GM12878 (cell line): ENCODE measurements at regions not wholly inside any gene's neighbourhood (a gene's known extent, or its start where the extent isn't known, plus 50 kb on each side); places are given as distances from the start of the nearest gene placed in this dataset.

ENCODE experiments used
- ATAC-seq: fragments of 200-7000 bp; cut with Tn5 transposase; 3 replicates; pipeline ENCODE4 v1.9.1; 2020; ENCODE audit warnings: mild to moderate bottlenecking, moderate library complexity
- BruUV-seq: library from RNA; stranded (reverse); fragments of 400-500 nt; replicated peaks from 2 replicates; lab custom pipeline; 2021; lab: Mats Ljungman, UMichigan
- CTCF ChIA-PET: fragments of 300-600 bp; sonication (Branson Sonifier 250); formaldehyde crosslinking; extraction: SDS; loops from one replicate; lab custom pipeline; 2021; ENCODE audit warnings: inconsistent platforms; lab: Yijun Ruan, JAX
- POLR2A ChIA-PET: fragments of 350-600 bp; formaldehyde crosslinking; extraction: SDS; loops from one replicate; lab custom pipeline; 2021; ENCODE audit warnings: inconsistent platforms; lab: Charles Lee
- RAD21 ChIA-PET: fragments of 300-600 bp; sonication (Branson Sonifier 250); formaldehyde crosslinking; loops from one replicate; lab custom pipeline; 2023; ENCODE audit warnings: antibody characterized with exemption; ENCODE audit not compliant: unreplicated experiment; lab: Charles Lee
- SMC1A ChIA-PET: fragments of 300-600 bp; sonication (Branson Sonifier 250); formaldehyde crosslinking; loops from one replicate; lab custom pipeline; 2023; ENCODE audit not compliant: unreplicated experiment, uncharacterized antibody; lab: Charles Lee
- DNase-seq: peaks from one replicate; pipeline ENCODE4 v3.0.0-alpha.2; 2011; ENCODE audit warnings: low read depth, low spot score
- FAIRE-seq: peaks from 3 replicates; lab custom pipeline; 2011; peaks lifted over from hg19 to GRCh38; lab: Jason Lieb, UNC
- H2AFZ ChIP-seq: 2 replicates; pipeline ENCODE4 v1.6.0; 2011; ENCODE audit warnings: low read depth, low read length, control low read depth; ENCODE audit not compliant: control insufficient read depth
- H3K27ac ChIP-seq: 2 replicates; pipeline ENCODE4 v1.5.1; 2011; ENCODE audit warnings: control low read depth; ENCODE audit not compliant: control insufficient read depth, insufficient read depth
- H3K27me3 ChIP-seq, 2 experiments: replicated peaks in 1 of 2; 2 replicates each; pipeline versions ENCODE4 v1.6.0 to v1.6.1; 2011; ENCODE audit warnings: low read length in 1 of 2; ENCODE audit not compliant: control insufficient read depth in 2 of 2, insufficient read depth in 2 of 2
- H3K36me3 ChIP-seq, 2 experiments: 2 replicates each; pipeline ENCODE4 v1.5.1; 2011; ENCODE audit warnings: low read length in 1 of 2; ENCODE audit not compliant: control insufficient read depth in 2 of 2, insufficient read depth in 2 of 2
- H3K4me1 ChIP-seq: 2 replicates; pipeline ENCODE4 v1.6.1; 2011; ENCODE audit warnings: mild to moderate bottlenecking, low read length, moderate library complexity, mixed read lengths; ENCODE audit not compliant: control insufficient read depth, insufficient read depth
- H3K4me2 ChIP-seq: 2 replicates; pipeline ENCODE4 v1.6.0; 2011; ENCODE audit warnings: control low read depth; ENCODE audit not compliant: control insufficient read depth, insufficient read depth
- H3K4me3 ChIP-seq: fragments of 200-600 bp; sonication (generic); 2 replicates; pipeline ENCODE4 v1.5.1; 2016
- H3K79me2 ChIP-seq: 2 replicates; pipeline ENCODE4 v1.6.0; 2011; ENCODE audit warnings: low read length; ENCODE audit not compliant: control insufficient read depth, insufficient read depth
- H3K9ac ChIP-seq: 2 replicates; pipeline ENCODE4 v1.8.0; 2011; ENCODE audit warnings: low read length, control low read depth, mixed read lengths; ENCODE audit not compliant: control insufficient read depth, insufficient read depth
- H3K9me3 ChIP-seq: replicated peaks from 3 replicates; pipeline ENCODE4 v1.5.1; 2011; ENCODE audit warnings: mild to moderate bottlenecking, low read length; ENCODE audit not compliant: control insufficient read depth, insufficient read depth
- H4K20me1 ChIP-seq: 2 replicates; pipeline ENCODE4 v1.6.0; 2011; ENCODE audit not compliant: control insufficient read depth, insufficient read depth
- ATF3 ChIP-seq: IDR thresholded peaks from 2 replicates; pipeline ENCODE4 v1.6.1; 2011; ENCODE audit warnings: low read depth, mild to moderate bottlenecking, low read length, moderate library complexity, borderline replicate concordance; ENCODE audit errors: extremely low read depth
- FOXK2 ChIP-seq: fragments of 450-650 bp; IDR thresholded peaks from 2 replicates; pipeline ENCODE4 v1.6.1; 2017; ENCODE audit warnings: mild to moderate bottlenecking, moderate library complexity
- FOXM1 ChIP-seq: IDR thresholded peaks from 2 replicates; pipeline ENCODE4 v1.6.1; 2012; ENCODE audit warnings: low read depth, mild to moderate bottlenecking, inconsistent platforms, low read length, moderate library complexity
- NFIC ChIP-seq: IDR thresholded peaks from 2 replicates; pipeline ENCODE4 v1.6.1; 2012; ENCODE audit warnings: low read depth, mild to moderate bottlenecking, inconsistent platforms, low read length, moderate library complexity
- NFYB ChIP-seq: IDR thresholded peaks from 2 replicates; pipeline ENCODE4 v1.6.1; 2011; ENCODE audit warnings: low read depth, mild to moderate bottlenecking, low read length, improper control_type of control experiment, moderate library complexity; ENCODE audit not compliant: insufficient read depth
- RAD21 ChIP-seq: IDR thresholded peaks from 2 replicates; pipeline ENCODE4 v1.6.1; 2011; ENCODE audit warnings: mild to moderate bottlenecking, low read depth, low read length, moderate library complexity; ENCODE audit not compliant: insufficient read depth
- RAD51 ChIP-seq: fragments of 450-650 bp; IDR thresholded peaks from 2 replicates; pipeline ENCODE4 v1.6.1; 2016; ENCODE audit warnings: moderate library complexity, mild to moderate bottlenecking, inconsistent platforms
- RELA ChIP-seq: fragments of 450-650 bp; IDR thresholded peaks from 2 replicates; pipeline ENCODE4 v1.8.0; 2014; ENCODE audit warnings: borderline replicate concordance; ENCODE audit not compliant: partially characterized antibody
- RUNX3 ChIP-seq: IDR thresholded peaks from 2 replicates; pipeline ENCODE4 v1.6.1; 2012; ENCODE audit warnings: low read length, inconsistent platforms
- TCF12 ChIP-seq: IDR thresholded peaks from 2 replicates; pipeline ENCODE4 v1.6.1; 2011; ENCODE audit warnings: low read depth, mild to moderate bottlenecking, low read length
- TCF3 ChIP-seq: IDR thresholded peaks from 2 replicates; pipeline ENCODE4 v1.6.1; 2012; ENCODE audit warnings: low read depth, mild to moderate bottlenecking, low read length, borderline replicate concordance; ENCODE audit not compliant: insufficient read depth
- WRNIP1 ChIP-seq: IDR thresholded peaks from 2 replicates; pipeline ENCODE4 v1.6.1; 2011; ENCODE audit warnings: low read depth, low read length, improper control_type of control experiment, borderline replicate concordance
- ZNF207 ChIP-seq: fragments of 450-650 bp; IDR thresholded peaks from 2 replicates; pipeline ENCODE4 v1.6.1; 2014; ENCODE audit warnings: antibody characterized with exemption, mild to moderate bottlenecking, borderline replicate concordance
- ZNF217 ChIP-seq: fragments of 450-650 bp; IDR thresholded peaks from 2 replicates; pipeline ENCODE4 v1.6.1; 2017; ENCODE audit warnings: antibody characterized with exemption, mild to moderate bottlenecking
- WGBS: methylation state at CpG from one replicate; pipeline ENCODE4 v1.1.6; 2016; ENCODE audit warnings: low lambda C conversion rate; ENCODE audit not compliant: insufficient replicate concordance, insufficient coverage; ENCODE audit errors: missing lambda C conversion rate; 5-methylcytosine and 5-hydroxymethylcytosine counted together
- in situ Hi-C: fragments of 300-500 bp; cut with MboI; formaldehyde crosslinking; loops from 9 replicates; pipeline ENCODE4 v1.14.3; 2018; ENCODE audit warnings: mixed read lengths
- intact Hi-C: fragments of 100-400 bp; cut with micrococcal nuclease; formaldehyde crosslinking; loops from one replicate; pipeline ENCODE4 v1.14.2; 2022; ENCODE audit not compliant: unreplicated experiment

GRCh38 chr1:229884765-229885164 is 182.3 kb upstream of the GALNT2 start:
- ChIA-PET SMC1A (no interaction called here), CTCF (no interaction called here), RAD21 (no interaction called here), POLR2A (no interaction called here)
- H3K79me2 ChIP-seq, result no peaks in the 10 kb centered on the region
- no peaks in the 10 kb centered on the region for H4K20me1 ChIP-seq
- WGBS, result 51% methylated on average over 4 of the region's 4 CpGs
- intact Hi-C loops (no loop called here), in situ Hi-C loops (no loop called here)
- no peak overlapping the region for H3K9ac ChIP-seq
- peaks cover 2 to 6% of the 10 kb centered on the region in 2 experiments; a peak in 3 of 4 replicates for H3K27me3 ChIP-seq
- no peak for DNase-seq
- BruUV-seq, result no TSS peak
- H3K4me2 ChIP-seq, result no peak overlapping the region
- TF ChIP-seq WRNIP1 (no peak), RUNX3 (no peak), NFIC (no peak), TCF12 (no peak), FOXM1 (no peak), ZNF207 (no peak), FOXK2 (no peak), ZNF217 (no peak), RAD51 (no peak), ATF3 (no peak), NFYB (no peak), RAD21 (no peak), TCF3 (no peak), RELA (no peak)
- ATAC-seq, result no peak
- no peak overlapping the region for H3K4me3 ChIP-seq
- H3K4me1 ChIP-seq, result no peaks in the 10 kb centered on the region
- H3K36me3 ChIP-seq, result no peaks in the 10 kb centered on the region
- H3K27ac ChIP-seq, result no peak overlapping the region
- H3K9me3 ChIP-seq, result no peaks in the 10 kb centered on the region
- no peak overlapping the region for H2AFZ ChIP-seq
- no peak for FAIRE-seq
